Left ventricle myocardium superior (tissue), 1 donor: ENCODE measurements at regions not wholly inside any gene's neighbourhood (a gene's known extent, or its start where the extent isn't known, plus 50 kb on each side); places are given as distances from the start of the nearest gene placed in this dataset.

Experiments
- ATAC-seq: fragments of 200-7000 bp; cut with Tn5 transposase; one replicate; pipeline ENCODE4 v1.9.1; 2020; ENCODE audit warnings: mild to moderate bottlenecking, moderate library complexity
- DNase-seq: peaks from one replicate; pipeline ENCODE4 v3.0.0-alpha.2; 2020
- intact Hi-C: fragments of 100-400 bp; cut with micrococcal nuclease; formaldehyde crosslinking; loops from one replicate; pipeline ENCODE4 v1.11.0; 2022
- donor health status: DM: no; HTN: yes; CAD: no; lungs with severe emphysema.

DNA sequence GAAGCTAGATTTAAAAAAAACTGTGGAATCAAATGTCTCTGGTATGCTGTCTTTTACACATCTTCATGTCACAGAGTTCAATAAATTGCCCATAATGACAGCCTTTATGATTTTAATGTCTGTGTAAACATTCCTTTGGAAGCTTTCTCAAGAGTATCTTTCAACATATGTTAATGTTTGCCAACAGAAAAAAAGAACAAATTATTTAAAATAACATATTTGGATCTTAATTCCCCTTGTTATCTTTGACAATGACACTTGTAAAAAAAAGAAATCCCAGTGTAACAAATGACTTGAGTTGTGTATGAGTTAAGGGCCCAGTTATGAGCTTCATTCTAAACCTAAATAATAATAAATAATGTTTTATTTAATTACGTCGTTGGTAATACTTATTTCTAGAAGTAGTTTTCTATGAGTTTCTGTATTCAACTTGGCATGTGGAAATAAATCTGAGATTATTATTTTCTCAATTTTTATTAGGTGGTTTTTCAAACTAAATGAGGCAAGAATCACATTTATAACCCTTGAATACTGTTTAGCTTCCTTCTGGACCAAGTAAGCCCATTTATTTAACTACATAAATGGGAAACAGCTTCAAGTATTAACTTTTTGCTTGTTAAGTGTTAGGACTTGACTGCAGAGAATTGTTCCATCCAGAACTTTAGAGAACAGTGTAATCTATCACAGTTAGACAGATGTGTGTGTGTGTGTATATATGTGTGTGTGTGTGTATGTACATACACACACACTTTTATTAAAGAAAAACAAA is 182.1 kb downstream of the POSTN start:
- DNase-seq: no peak
- intact Hi-C loops: no loop called here
- no peak for ATAC-seq

DNA sequence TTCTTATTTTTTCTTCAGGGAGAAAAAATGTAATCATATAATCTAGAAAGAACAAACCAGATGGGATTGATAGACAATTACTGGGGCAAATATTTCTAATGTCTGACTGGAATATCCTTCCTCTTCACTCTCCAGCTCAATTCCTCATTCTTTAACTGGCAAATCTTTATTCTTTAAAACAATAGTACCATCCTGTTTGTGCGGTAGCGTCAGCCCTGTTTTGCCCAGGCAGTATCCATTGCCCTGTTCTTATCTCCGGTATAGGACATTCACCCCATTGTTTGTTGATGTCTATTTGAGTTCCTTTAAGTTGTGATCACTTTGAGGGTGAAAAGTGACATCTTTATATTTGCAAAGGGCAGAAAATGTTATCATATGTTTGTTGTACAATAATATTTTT is 185.4 kb downstream of the POSTN start:
- intact Hi-C loops: no loop called here
- ATAC-seq: no peak
- DNase-seq: no peak

DNA sequence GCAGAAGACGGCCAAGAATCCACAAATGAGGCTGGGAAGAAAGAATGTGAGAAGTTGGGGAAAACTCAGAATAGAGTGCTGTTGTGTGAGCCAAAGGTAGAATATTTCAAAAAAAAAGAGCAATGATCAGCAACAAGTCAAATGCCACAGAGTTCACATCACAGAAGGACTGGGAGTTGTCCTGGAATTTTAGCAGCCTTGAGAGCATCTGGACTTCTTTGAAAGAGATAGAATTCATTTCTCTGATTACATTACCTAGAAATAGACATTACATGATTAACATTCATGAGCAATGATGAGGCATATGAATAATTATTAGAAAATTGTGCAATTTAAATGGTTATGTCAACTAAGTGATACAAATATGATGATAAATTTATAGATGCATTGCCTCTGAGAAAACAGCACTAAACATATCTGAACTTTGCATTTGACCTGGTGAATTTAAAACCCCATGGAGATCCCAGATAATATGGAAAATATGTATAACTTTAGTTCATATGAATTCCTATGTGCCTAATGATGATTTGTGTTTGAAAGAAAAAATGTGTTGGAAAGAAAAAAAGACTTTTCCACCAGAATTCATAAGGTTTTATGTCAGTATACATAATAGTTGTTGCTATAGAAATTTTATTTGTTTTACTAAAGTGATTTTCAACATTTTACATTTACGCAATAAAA is 186.2 kb downstream of the POSTN start:
- DNase-seq (no peak), ATAC-seq (no peak)
- intact Hi-C loops: no loop called here

DNA sequence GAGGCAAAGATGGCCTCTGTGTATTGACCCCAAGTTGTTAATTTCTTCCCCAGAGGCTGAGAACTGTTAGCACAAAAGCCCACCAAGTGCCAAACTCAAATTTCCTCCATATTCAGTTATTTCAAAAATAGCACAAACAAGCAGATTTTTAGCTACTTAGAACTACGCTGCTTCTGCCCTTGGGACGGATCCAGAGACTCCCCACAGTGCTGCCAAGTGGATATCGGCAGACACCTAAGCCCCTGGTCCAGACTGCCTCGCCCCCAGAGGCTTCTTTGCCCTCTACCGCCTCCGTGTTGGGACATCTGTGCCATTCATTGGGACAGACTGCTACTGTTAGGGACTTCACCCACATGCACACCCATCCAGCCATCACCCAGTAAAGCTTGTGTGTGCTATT is 188.3 kb downstream of the POSTN start:
- DNase-seq: no peak
- ATAC-seq: no peak
- intact Hi-C loops: no loop called here

DNA sequence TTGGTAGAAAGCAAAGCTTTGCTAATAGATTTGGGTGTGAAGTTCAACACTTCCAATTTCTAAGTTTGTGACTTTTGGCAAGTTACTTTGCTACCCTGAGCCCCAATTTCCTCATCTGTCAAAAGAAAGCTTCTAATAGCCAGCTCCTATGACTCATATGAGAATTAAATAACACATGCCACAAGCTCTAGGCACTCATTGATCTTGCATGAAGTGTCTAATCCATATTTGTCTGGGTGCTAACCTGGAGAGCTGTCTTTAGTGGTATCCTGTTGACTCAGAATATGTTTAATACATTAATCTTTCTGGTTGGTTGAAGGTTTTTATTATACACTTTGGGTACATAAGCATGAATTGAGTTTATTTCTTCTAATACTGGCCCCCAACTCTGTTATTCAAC is 188.8 kb downstream of the POSTN start:
- intact Hi-C loops: no loop called here
- ATAC-seq: no peak

DNA sequence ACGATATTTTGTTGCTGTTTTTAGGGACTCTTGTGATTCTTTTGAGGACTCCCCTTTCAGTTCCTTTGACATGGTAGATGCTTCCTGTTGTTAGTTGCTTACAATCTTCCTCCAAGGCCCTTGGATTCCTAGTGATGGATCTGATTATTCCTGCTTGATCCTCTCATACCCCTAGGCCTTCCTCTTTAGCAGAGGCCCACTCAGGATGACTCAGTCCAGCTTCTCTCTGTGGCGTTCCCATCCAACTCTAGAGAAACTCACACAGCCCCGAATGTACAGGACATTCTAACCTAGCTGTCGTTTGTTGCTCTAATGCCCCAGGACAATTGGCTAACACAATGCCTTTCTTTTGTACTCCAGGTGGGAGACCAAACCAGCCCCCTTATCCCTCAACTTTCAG is 191.4 kb downstream of the POSTN start:
- DNase-seq: no peak
- intact Hi-C loops: no loop called here
- no peak for ATAC-seq

More for the DNA sequence above, 188.8 kb downstream of the POSTN start:
- DNase-seq: no peak

DNA sequence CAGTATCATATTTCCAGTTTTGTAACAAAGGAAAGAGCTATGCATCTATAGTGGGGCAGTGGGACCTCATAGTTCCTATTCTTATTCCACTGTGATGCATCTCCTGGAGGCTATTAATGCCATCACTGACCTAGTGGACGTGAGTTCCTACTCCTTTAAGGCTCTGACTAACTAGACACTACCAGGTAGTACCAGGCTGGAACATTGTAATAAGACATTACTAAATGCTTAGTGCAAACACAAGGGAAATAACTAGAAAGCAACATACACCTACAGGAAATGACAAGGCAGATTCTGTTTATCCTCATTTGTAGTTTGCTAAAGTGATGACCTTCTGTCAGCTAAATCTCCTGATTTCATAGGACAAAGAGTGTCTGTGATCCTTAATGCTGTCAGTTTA is 192.5 kb downstream of the POSTN start:
- ATAC-seq (no peak), DNase-seq (no peak)
- intact Hi-C loops: no loop called here

DNA sequence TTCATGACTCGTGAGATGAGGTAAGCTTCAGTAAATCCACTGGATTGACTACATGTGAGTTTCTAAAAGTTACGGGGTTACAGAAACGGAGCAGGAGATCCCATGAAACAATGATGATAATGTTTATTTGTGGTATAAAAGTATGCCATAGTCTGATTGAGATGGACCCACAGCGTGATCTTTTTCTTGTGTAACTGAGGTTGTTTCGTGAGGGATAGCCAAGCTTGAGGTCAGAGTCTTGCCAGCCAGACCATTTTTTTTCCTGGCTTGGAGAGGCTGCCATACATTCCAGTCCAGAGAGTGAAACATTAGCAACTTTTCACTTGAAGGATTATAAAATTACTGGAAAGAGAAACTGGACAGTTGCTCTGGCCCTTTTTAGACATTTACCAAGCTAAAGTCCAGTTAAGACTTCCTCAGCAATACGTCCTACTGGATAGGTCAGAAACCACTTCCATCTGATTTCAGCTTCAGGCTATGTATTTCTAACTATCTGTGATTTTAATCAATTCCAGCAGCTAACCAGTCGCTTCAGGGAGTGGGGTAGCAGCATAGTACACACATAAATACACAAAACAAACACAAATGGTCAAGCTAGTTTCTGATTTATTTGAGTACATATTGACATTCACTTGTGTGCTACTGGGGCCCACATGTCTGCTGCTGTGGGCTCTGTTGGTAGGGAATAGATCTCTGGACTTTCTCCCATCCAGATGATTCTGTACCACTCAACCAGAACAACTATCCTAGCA is 194.6 kb downstream of the POSTN start:
- no peak for DNase-seq
- intact Hi-C loops: no loop called here
- ATAC-seq: no peak

DNA sequence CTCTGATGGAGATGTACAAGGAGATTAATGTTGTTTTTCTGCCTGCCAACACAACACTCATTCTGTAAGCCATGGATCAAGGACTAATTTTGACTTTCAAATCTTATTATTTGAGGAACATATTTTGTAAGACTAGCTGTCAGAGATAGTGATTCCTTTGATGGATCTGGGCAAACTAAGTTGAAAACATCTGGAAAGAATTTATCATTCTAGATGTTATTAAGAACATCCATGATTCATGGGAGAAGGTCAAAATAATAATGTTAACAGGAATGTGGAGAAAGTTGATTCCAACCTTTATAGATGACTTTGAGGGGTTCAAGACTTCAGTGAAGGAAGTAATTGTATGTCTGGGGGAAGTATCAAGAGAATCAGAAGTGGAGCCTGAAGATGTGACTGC is 196.8 kb downstream of the POSTN start:
- ATAC-seq: no peak
- DNase-seq: no peak
- intact Hi-C loops: no loop called here

DNA sequence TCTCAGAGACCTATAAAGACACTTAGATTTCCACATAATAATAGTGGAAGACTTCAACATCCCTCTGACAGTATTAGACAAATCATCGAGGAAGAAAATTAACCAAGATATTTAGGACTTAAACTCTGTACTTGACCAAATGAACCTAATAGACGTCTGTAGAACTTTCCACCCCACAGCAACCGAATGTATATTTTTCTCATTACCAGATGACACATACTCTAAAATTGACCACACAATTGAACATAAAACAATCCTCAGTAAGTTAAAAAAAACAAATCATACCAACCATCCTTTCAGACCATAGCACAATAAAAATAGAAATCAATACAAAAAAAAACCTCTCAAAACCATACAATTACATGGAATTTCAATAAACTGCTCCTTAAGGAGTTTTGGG is 201.0 kb downstream of the POSTN start:
- ATAC-seq (no peak), DNase-seq (no peak)
- intact Hi-C loops: no loop called here

DNA sequence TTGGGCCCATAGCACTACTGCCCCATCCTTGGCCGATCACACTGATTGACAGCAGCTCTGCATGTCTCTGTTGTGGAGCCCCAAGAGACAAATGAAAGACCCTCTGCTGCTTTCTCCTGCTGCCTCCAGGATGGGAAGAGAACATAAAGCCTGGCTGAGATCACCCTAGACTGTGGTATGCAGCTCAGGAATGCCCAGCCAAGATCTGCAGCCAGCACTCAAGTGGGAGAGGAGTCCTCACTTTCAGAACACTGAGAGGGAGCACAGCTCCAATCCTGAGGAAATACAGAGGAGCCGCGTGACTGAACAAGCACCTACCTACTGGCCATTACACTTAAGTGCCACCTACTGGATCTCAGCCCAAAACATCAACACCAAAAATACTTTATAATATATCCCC is 203.0 kb downstream of the POSTN start:
- DNase-seq: no peak
- no peak for ATAC-seq
- intact Hi-C loops: no loop called here

DNA sequence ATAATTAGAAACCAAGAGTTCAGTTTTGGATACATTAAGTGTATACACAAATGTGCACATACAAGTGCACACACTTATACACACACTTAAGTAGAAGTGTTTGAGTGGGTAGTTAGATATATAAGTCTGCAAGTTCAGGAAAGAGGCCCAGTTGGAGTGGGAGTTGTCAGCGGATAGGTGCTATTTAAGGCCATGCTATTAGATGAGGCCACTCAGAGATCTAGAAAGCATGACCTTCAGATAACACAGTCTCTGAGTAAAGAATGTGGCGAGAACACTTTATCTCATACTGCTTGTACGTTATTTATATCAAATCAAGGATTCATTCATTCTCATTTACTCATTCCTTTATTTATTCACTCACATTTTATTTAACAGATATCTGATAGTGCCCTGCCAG is 206.2 kb downstream of the POSTN start:
- intact Hi-C loops: no loop called here
- peak; percentile 89 for ATAC-seq
- DNase-seq: no peak

DNA sequence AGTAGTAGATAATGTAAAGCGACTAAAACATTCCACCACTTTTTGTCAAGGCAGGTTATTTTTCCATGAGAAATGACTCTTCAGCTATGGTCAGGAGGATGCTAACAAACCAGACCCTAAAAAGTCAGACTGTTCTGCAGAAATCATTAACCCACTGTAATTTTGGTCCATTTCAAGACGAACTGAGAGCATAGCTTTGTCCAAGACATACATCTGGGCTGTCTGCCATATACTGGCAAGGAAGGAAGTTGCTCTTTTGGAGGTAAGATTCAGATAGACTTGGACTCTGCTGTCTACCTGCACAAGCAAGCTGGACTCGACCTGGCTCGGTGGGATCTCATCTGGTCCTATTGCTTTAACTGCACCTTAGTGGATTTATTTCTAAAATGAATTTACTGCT is 207.8 kb downstream of the POSTN start:
- ATAC-seq (no peak), DNase-seq (no peak)

DNA sequence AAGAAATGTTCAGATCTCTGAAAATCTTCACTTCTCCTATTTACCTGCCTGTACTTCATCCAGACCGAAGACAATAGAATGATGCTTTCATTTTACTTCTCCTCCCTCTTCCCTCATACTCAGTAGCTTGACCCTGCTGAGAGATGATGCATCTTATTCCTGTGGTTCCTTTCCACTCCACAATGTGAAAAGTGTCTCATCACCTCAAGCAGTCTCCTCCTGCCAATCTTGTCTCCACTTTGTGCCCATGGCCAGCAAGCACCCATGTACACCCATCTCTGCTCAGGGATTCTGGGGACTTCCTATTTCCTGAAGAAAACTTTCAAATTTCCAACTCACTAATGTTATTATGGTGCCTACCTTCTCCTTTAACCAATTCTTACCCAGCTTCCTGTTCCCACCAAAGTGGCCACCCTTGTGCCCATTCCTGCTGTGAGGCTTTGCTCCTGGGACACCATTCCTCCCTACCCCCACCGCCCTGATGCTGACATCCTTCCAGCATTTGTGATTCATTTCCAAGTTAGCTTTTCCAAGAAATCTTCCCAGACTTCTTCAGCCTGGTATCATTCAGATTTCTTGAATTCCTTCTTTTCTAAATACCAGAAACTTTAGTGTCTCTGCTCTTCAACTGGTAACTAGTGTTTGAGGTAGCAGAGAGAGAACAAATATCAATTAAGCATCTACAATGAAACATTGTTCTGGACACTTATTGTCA is 212.5 kb downstream of the POSTN start:
- DNase-seq (no peak), ATAC-seq (no peak)
- intact Hi-C loops: no loop called here

More for the DNA sequence above, 207.8 kb downstream of the POSTN start:
- intact Hi-C loops: no loop called here

DNA sequence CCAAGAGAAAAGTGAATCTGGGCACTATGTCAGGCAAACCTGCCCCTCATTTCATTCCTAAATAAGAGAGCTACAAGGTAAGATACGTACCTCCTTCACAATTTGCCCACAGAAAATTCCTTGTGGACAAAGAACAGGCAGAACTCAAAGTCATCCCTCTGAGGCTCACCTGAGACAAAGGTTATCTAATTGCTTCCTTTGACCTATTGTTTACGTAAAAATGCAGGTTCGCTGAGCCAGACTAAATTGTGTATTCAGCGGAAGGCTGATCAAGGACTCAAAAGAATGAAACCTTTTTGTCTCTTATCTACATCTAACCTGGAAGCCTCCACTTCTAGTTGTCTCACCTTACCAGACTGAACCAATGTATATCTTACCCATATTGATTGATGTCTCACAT is 213.3 kb downstream of the POSTN start:
- ATAC-seq: no peak
- intact Hi-C loops: no loop called here
- DNase-seq: no peak

DNA sequence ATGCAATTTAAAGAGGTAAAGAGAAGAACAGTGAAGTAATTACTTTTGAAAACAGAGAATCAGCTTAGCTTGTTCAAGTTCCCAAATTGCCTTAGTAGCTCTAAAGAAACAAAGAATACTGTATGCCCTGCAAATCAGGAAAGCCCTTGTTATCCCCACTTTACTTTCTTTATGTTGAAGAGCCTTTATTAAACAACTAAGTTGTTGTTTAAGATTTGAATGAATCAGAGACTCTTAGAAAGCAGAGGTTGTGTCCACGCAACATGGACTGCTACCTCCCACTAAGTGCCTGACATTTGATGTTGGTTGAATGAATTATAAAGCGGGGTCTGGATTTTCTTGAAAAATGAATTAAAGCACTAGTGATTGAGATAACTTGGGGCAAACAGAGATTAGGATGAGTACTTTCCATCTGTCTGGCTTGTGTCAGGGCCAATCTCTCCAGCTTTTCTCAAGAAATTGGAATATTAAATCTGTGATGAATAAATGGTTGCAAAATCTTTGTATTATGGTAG is 214.7 kb downstream of the POSTN start:
- no peak for ATAC-seq
- DNase-seq: no peak
- intact Hi-C loops: no loop called here

DNA sequence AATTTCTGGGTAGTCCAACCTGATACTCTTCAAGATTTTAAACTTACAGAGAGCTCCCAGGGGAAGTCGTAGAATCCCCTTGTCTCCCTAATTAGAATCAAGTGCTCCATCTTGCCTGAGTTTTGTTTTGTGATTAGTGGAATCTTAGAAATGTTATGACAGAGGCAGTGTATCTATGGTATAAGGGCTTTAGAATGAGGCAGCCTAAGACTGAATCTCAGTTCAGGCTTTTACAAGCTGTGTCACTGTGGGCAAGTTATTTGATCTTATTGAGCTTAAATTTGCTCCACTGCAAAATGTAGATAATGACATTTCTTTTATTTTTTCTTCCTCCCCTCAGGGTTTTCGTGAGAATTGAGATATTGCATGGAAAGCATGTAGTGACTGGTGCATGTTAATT is 215.5 kb downstream of the POSTN start:
- no peak for ATAC-seq
- intact Hi-C loops: no loop called here

DNA sequence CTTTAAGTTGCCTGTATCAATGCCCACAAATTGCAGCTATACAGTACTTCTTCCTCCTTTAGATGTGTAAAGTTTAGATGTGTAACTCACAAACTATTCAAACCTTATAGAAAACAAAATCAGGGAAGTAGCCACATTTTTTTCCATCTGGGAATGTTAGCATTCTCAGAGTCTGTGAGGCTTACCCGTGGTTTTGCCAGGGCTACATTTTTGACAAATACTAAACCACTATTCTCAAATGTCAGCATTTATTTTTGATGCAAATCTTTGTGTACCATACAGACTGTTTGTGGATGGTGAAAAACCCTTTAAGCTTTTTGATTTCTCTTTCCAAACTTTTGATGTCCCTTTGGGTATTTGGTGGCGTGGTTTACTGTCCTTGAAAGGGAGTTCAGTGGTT is 216.4 kb downstream of the POSTN start:
- intact Hi-C loops: no loop called here

More for the DNA sequence above, 215.5 kb downstream of the POSTN start:
- no peak for DNase-seq

DNA sequence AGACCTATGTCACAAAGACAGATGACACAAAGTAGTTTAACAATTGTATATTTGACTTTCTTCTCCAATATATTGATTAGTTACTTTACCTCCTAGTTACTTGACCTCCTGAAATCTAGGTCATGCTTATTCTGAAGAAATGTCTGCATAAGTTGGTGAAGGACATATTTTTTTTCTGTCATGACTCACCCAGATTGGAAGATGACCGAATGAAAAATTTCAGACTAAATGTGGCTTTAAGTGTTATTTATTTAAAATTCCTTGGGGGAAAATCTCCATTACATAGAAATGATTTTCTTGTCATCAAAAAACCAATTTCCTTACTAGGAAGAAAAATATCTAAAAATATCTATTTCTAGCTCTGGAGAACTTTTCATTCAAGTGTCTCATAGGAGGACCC is 217.1 kb downstream of the POSTN start:
- intact Hi-C loops: no loop called here
- ATAC-seq (no peak), DNase-seq (no peak)

More for the DNA sequence above, 216.4 kb downstream of the POSTN start:
- DNase-seq (no peak), ATAC-seq (no peak)

DNA sequence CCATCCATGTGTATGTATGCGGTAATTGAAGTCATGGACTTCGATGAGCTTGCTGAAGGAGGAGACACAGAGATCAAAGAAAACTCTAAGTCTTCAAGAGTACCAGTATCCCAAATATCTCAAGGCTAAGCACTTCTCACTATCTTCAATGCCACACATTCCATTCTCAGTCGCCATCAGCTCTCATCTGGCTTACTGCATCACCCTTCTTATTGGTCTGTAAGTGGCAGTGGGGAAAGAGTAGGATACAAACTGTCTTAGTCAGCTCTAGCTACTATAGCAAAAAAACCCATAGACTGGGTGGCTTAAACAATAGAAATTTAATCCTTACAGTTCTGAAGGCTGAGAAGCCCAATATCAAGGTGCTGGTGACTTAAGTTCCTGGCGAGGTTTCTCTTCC is 218.7 kb downstream of the POSTN start:
- no peak for DNase-seq
- intact Hi-C loops: no loop called here
- no peak for ATAC-seq
